Glomerular endothelial cell (primary cell): ENCODE measurements at regions not wholly inside any gene's neighbourhood (a gene's known extent, or its start where the extent isn't known, plus 50 kb on each side); places are given as distances from the start of the nearest gene placed in this dataset.

Experiments used
- DNase-seq: peaks from one replicate; pipeline ENCODE4 v3.0.0-alpha.2; 2011; ENCODE audit warnings: low read depth, low spot score; ENCODE audit errors: extremely low read depth

DNA sequence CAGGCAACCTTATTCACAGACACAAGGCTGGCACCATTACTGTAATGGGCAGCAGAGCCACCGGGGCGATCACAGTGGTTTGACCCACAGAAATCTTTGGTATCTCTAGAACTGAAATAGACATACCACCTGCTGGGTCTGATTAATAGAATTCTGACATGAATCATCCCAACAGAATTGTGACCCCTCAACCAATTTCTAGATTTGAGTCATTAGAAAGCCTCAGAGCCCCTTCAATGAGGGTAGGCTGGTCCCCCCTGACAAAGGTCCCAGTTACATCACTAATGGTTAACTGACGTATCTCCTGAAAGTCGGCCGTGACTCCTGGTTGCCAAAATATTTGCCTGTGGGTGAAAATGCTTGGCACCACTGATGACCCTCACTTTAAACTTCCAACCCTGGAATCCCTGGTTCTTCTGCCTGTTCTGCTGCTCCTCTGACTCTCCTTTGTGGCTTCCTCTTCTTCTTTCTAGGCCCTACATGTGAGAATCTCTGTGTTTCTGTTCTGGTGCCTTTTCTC lies 124.9 kb upstream of the ARID1B start:
- no peak for DNase-seq

- DNase-seq = no peak
These were observed 125.7 kb upstream of the ARID1B start for GRCh38 chr6:156651486-156651885.

- no peak for DNase-seq
These were observed 126.2 kb upstream of the ARID1B start for GRCh38 chr6:156650896-156651390.

DNA sequence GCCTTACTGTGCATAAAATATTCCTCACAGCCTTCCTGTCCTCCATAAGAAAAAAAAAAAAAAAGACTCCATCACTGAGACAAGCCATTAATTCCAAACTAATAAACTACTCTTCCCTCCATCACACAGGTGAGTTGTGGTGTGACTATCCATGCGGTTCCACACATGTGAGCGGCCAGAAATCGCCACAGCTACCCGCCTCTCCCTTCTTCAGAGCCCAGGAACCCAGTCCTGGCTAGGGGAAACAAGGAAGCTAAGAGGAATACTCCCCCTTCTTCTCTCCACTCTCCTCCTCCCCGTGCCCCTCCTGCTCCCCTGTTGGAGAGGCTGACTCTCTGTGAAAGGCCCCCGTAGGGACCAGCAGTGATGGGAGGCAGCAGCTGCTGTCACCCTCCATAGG lies 128.6 kb upstream of the ARID1B start:
- DNase-seq = no peak

- no peak for DNase-seq
These were observed 129.2 kb upstream of the ARID1B start for GRCh38 chr6:156647991-156648390.

- DNase-seq = no peak
These were observed 129.9 kb upstream of the ARID1B start for GRCh38 chr6:156647140-156647784.

DNA sequence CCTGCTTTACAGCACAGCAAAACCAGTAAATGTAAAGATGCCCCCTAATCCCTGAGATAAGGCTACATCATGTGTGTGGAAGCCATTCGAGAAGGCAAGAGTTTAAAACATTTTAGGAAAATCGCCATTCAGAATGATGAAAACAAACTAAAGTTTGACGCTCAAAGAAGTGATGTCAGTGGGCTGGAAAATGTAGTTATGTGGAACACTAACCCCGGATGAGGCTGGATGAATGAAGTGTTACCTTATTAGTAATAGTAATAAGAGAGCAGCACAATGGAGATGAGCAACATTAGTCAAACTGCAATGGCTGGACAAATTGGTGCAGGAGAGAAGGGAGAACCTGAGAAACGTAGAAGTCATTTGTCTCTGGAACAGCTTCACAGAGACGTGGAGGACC lies 130.7 kb upstream of the ARID1B start:
- no peak for DNase-seq

DNA sequence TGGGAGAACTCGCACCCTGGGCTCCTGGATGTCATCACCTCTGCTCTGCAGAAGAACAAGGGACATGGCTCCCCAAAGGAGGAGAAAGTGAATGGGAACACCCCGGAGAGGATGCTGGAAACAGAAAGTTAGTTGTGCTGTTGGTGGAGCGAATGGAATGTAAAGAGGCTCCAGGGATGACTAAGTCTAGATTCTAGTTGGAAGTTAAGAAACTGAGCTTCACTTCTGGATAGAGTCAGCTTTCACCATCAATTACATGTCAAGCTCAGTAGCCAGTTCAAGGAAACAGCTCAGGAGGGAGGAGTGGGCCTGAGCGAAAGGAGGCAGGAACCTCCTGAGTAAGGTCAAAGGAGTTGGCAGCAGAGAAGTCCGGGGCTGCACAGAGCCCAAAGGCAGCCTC lies 132.1 kb upstream of the ARID1B start:
- DNase-seq = no peak

GRCh38 chr6:156639009-156639721 lies 138.0 kb upstream of the ARID1B start:
- no peak for DNase-seq

GRCh38 chr6:156638581-156638980 lies 138.6 kb upstream of the ARID1B start:
- DNase-seq = no peak

DNA sequence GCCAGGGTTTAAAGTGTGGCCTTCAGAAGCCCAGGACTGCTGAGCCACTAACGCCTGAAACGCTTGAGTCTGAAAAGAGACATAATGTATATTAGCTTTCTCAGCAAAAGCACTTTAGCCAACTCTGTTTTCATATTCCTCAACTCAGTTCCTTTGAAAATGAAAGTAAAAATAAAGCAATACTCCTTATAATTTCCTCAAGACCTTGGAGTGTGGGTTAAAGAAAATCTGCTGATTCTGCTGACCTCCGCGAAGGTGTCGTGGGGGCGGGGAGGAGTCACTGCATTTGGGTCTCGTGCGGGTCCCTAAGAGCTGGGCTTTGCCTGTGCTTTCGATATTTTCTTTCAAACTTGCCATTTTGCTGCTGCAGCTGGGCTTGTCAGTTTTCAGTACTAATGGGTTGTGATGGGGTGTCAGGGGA lies 142.2 kb upstream of the ARID1B start:
- no peak for DNase-seq

GRCh38 chr6:156634048-156634447 lies 143.1 kb upstream of the ARID1B start:
- no peak for DNase-seq

- DNase-seq = no peak
These were observed 143.9 kb upstream of the ARID1B start for GRCh38 chr6:156633291-156633690.

DNA sequence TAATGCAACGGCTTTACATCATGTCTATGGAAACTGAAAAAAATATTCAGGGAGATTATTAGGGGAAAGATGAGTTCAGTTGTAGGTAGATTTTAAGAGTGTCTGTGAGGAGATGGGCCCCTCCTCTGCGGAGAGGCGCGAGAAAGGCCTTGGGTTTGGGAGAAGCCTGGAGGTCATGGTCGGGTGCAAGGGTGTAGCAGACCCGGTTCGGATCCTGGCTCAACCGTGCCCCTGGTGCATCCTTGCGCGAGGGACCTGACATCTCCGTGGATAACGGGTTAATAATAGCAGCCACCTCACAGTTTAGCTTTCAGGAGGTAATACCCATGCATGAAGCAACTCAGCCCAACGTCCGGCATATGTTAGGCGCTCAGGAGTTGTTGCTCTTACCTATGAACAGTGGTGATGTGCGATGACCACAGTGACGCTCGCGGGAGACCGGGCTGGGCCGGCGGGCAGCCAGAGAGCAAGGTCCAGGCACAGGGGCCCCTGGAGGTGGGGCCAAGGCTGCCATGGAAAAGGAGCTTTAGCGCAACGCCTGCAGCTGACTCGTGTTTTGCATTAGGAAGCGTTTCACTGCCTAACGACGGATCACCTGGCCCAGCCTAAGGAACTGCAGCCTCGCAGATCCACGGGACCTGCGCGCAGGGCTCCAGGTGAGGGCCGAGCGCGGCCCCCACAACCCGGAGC lies 146.4 kb upstream of the ARID1B start:
- DNase-seq = no peak

- no peak for DNase-seq
These were observed 148.4 kb upstream of the ARID1B start for GRCh38 chr6:156628805-156629204.

DNA sequence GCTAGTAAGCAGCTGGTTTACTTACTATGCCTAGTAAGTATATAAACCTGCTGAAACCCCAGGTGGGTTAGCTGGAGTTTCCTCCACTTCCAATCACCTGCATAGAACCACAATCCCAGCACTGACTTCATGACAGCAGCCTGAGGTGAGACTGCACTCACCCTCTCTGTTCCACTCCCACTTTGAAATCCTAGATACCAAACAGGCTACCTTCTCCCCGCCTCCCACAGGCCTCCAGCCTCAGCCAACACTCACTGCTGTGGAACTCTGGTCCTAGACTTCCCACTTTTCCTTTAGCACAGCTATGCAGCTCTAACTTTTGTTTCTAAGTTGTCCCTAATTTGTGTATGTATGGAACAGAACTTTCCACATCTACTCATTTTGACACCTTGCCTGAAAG lies 149.7 kb upstream of the ARID1B start:
- DNase-seq = no peak

- DNase-seq = no peak
These were observed 155.0 kb upstream of the ARID1B start for GRCh38 chr6:156622185-156622584.

DNA sequence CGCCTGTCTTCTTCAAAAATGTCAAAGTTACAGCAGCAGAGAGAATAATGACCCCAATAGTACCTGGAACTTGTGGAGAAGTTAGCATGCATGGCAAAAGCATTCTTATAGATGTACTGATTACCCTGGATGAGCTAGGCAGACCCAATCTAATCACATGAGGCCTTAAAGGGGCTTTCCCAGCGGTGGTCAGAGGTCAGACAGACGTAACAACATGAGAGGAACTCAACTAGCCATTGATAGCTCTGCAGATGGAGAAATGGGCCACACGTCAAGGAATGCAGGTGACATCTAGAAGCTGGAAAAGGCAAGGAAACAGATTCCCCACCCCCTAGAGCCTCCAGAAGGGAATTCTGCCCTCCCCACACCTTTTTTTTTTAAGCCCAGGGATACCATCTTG lies 156.8 kb upstream of the ARID1B start:
- DNase-seq = no peak

DNA sequence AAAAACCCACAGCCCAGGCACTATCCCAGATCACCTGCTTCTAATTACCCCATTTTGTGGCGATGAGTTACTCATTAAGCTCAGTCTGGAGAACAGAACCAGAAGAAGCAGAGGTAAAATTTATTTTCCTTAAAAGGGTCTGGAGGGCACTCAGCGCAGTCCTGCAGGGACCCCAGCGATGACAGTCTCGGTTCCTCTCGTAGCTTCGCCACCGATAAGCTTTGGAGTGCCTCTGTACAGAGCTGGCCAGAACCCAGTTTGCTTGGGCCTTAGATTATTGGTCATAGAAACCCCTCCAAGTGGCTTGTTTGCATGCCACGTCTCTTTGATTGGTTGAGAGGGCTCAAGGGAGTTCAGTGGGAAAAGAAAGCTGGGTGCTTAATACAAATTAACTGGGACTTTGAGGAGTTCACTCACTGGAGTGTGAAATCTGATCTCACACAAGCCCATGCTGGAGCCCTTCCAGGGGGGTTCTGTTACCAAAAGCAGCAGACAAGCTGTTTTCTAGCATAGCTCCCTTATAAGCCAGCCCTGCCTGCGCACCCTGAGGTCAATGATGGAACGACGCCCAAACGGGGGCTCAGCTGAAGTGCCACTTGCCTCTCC lies 158.5 kb upstream of the ARID1B start:
- no peak for DNase-seq

DNA sequence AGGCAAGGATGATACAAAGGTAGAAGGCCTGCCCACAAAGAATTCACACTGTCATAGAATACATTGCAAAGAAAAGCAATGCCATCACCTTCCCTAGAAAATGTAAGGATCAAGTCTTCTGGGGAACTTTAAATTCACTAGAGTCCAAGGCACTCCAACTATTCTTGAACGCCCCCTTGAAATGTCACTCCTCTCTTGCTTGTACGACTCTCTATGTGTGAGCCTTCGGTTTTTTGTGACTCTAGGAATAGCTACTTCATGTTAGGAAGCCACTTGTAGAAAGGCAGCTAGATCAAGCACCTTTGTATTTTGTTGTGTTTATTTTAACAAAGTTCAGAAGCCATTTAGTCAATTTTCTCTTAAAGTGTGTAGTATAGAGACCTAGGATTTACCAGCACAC lies 159.2 kb upstream of the ARID1B start:
- DNase-seq = no peak

GRCh38 chr6:156617376-156617775 lies 159.8 kb upstream of the ARID1B start:
- no peak for DNase-seq
